DOHH2 (cell line): ENCODE measurements at regions not wholly inside any gene's neighbourhood (a gene's known extent, or its start where the extent isn't known, plus 50 kb on each side); places are given as distances from the start of the nearest gene placed in this dataset.

ENCODE experiments used
- CTCF ChIP-seq: fragments of 200-600 bp; sonication (generic); IDR thresholded peaks from one replicate; pipeline ENCODE4 v1.5.1; 2014; ENCODE audit warnings: antibody characterized with exemption, mild to moderate bottlenecking, low read depth, low read length; ENCODE audit not compliant: poor library complexity, severe bottlenecking
- EZH2phosphoT487 ChIP-seq: fragments of 200-600 bp; sonication (generic); IDR thresholded peaks from 2 replicates; pipeline ENCODE4 v1.6.1; 2017; ENCODE audit warnings: borderline replicate concordance, mild to moderate bottlenecking, antibody characterized with exemption, low read length, moderate library complexity, mixed read lengths

GRCh38 chr2:139969323-139969722, 1189.1 kb upstream of the NXPH2 start:
- no peak for TF ChIP-seq CTCF
- TF ChIP-seq EZH2phosphoT487 = no peak
